C4-2B (cell line): ENCODE measurements at regions not wholly inside any gene's neighbourhood (a gene's known extent, or its start where the extent isn't known, plus 50 kb on each side); places are given as distances from the start of the nearest gene placed in this dataset.

Experiments
- CTCF ChIP-seq: fragments of 450-650 bp; conservative IDR thresholded peaks from 2 replicates; pipeline ENCODE4 v1.5.1; 2017; ENCODE audit warnings: mild to moderate bottlenecking
- ZFX ChIP-seq: fragments of 450-650 bp; IDR thresholded peaks from 2 replicates; pipeline ENCODE4 v1.6.1; 2017

- TF ChIP-seq CTCF (no peak), ZFX (no peak)
These were observed 363.3 kb upstream of the CDH5 start for GRCh38 chr16:66003201-66003600.
